Epithelial cell of prostate (primary cell): ENCODE measurements at regions not wholly inside any gene's neighbourhood (a gene's known extent, or its start where the extent isn't known, plus 50 kb on each side); places are given as distances from the start of the nearest gene placed in this dataset.
"Not testable (repeated sequence)": the region's sequence is repeated elsewhere in the genome, so short reads cannot be mapped to it uniquely, and the experiment has no call there.

ENCODE experiments used
- DNase-seq: peaks from one replicate; pipeline ENCODE4 v3.0.0-alpha.2; 2011; ENCODE audit warnings: low read depth, low spot score
- H3K27ac ChIP-seq: fragments of 450-650 bp; 2 replicates; pipeline ENCODE4 v1.5.1; 2017; ENCODE audit warnings: mild to moderate bottlenecking

DNA sequence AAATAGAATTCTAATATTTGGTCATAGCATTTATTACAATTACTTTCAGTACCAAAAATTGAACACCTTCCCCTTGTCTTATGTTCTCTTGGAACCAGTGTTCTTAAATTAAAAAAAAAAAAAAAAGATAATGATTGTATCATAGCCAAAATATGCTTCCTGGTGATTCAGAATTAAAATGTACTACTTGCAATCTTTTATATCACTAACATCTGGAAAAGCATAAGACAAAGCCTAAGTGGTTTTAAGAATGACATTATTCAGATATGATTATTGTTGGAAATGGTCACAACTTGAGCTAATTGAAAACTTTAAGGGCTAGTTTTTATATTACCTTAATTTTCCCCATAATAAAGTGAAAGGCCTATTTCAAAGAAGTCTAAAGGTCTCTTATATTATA is 493.3 kb upstream of the MARCKS start:
- DNase-seq, result no peak
- H3K27ac ChIP-seq, result peak overlapping the region; percentile 94

DNA sequence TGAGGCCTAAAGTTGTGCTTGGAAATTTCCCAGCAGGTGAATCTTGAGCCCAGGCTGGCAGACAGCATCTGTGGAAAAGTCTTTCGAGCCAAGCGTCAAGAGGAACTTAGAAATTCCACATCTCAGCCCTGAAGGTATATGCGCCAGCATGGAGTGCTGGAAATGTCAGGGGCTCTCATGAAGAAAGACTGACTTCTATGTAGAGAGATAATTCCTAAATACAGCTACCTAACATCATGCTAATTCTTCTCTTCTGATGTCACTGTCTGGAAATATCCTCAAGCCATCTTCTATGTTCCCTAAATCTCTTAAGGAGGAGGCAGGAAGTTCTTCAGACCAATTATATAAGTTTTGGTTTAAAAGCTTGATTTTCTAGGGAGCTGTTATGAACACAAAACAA is 492.4 kb upstream of the MARCKS start:
- no peak for DNase-seq

DNA sequence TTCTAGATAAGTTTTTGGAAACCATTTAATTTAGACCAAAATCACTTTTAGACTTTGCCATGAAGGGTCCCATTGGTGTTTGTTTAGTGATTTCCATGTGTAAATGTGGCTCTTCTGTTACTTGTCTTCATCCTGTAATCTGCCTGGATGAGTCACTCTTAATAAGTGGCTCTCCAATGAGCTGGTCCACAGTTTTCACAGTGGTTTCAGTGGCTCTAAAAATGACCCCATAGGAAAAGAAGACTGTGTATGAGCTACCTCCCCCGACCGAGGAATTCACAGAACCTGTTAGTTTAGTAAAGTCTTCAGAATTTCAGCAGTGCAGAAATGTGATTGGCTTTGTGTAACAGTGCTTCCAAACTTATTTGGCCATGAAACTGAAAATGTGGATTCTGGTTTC is 492.0 kb upstream of the MARCKS start:
- DNase-seq, result no peak

More for the DNA sequence above, 492.4 kb upstream of the MARCKS start:
- peak overlapping the region; percentile 94 for H3K27ac ChIP-seq

DNA sequence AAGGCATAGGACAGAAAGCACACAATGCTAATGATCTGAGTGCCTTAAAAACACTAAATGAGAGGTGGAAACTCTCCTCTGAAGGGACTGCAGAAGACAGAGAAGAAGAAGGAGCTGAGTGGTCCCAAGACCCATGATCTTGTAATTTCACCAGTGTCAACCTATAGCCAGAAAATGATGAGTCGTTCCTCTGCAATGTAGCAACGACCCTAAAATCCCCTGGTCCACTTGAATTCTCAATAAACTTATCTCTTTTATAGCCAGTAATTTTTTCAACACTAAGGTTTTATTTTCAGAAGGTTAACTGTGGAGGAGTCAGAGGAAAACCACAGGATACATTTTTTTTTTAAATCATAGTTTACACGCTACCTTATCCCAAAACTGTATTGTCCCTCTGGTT is 490.6 kb upstream of the MARCKS start:
- no peak overlapping the region for H3K27ac ChIP-seq
- no peak for DNase-seq

More for the DNA sequence above, 492.0 kb upstream of the MARCKS start:
- H3K27ac ChIP-seq, result peak overlapping the region; percentile 94

DNA sequence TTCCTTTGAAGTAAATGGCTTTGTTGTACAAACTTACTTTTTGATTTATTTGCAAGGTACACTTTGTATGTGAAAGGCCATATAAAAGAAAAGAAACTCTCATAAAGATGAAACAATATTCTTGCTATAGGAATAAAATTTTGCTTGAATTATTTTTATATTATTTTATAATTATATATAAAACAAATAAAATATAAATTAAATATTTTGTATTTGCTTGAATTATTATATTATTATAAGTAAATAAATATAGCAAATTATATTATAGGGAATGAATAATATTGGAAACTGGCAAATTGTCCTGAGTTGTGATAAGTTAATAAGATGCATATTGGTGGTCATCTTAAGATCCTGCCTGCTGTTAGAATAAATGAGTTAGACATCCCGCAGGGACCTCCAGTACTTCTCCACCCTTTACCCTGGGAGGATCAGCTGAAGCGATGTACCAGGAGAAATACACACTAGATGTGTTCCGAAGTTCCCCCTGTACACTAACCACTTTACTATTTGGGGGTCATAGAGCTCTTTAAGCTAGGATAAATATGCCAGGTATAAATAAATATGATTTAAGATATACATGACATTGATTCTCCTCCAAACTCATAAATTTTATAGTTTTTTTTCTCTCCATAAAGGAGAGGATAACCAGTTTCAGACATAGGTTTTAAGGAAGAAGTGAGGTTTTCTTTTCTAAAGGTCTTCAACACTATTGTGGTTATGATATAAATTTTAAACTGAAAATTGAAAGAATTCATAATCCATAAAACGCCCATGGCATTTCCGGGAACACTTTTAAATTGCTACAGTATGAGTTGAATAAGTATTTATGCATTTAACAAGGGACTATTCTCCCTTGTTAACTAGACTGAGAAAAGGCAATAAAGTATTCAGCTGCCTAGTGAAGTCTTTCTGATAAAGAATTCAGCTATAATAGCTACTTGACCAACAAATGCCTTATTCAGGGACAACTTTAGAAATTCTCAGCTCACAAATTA is 486.3 kb upstream of the MARCKS start:
- H3K27ac ChIP-seq, result no peak overlapping the region
- DNase-seq, result no peak

DNA sequence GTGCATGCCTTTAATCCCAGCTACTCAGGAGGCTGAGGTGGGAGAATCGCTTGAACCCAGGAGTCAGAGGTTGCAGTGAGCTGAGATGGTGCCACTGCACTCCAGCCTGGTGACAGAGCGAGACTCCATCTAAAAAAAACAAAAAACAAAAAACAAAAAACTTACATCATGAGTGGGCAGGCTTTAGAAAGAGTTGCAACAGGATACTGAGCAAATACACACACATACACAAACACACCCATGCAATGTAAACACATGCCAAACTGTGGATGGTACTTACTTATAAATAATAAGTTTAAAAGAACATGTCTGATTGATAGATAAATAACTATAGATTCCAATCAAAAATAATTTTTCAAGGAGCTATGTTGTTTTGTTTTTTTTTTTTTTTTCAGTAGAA is 481.7 kb upstream of the MARCKS start:
- not testable (repeated sequence) for DNase-seq
- H3K27ac ChIP-seq, result peak overlapping the region; percentile 55

DNA sequence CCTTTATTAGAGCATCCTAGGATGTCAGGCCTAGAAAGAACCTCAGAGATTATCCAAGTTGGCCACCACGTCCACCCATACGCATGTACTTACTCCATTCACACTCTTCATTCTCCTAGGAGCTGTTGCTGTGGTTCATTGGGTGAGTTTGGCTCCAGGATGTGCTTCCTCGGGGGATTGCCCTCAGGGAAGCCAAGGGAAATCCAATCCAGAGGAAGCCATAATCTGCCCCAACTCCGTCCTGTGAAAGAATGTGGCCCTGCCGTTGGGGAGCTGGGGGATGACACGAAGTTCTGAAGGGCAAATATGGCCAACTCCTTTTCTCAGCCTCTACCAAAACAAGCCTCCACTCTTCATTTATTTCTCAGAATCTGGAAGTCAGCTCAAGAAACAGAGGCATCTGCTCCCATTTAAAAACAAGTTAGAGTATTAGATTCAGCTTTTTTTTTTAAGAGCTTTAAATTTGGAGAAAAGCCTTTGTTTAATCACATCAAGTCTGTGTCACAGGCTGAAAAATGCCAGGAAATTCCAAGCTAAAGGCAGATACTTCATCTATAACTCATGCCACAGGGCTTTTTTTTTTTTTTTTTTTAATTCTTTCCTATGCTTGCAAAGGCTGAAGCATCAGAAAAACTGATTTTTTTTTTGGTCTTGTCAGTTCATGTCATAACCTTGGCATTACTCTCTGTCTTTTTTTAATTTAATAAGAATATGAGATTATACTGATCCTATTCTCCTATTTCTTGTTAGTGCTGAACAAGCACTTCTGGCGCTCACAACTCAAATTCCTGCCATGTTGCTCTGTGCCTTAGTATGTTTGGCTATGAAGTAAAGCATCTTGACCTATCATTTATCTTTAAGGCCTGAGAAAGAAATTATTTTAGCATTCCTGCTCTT is 480.9 kb upstream of the MARCKS start:
- DNase-seq, result no peak
- H3K27ac ChIP-seq, result peak overlapping the region; percentile 55

DNA sequence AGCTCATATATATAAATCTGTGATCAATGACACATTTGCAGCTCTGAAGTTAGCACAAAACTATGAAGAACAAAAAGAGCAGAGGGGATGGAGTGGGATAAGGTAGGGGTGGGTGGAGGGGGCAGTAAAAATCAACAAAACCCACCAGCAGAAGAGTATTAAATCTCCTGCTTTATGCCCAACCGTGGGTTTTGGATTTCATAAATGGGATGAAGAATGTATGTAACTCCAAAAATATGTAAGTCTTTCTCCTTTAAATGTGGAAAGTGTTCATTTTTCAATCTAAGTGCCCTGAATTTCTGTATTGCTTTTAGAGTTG is 480.3 kb upstream of the MARCKS start:
- peak overlapping the region; percentile 55 for H3K27ac ChIP-seq
- DNase-seq, result no peak

DNA sequence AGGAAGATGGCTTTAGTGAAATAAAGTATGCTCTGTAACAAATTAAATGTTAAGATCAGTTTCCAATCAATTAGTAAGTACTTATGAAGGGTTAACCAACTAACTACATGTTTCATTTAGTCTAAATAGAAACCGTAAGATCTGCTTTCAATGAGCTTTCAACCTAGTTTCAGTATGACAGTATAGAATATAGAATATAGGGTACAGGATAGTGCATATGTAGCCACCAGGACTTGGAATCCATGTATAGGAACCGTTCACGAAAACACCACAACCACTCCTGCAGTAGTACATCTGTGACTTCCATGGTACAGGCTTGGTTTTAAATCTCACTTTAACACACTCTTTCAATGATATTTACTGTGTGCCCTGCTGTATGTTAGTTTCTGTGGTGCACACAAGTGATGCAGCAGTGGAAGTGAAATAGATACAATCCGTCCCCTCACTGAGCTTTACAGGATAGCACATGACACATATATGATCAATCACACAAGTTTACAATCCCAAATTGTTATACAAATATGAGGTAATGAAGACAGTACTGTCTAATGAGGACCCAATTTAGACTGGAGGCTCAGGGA is 479.7 kb upstream of the MARCKS start:
- no peak overlapping the region for H3K27ac ChIP-seq
- no peak for DNase-seq

DNA sequence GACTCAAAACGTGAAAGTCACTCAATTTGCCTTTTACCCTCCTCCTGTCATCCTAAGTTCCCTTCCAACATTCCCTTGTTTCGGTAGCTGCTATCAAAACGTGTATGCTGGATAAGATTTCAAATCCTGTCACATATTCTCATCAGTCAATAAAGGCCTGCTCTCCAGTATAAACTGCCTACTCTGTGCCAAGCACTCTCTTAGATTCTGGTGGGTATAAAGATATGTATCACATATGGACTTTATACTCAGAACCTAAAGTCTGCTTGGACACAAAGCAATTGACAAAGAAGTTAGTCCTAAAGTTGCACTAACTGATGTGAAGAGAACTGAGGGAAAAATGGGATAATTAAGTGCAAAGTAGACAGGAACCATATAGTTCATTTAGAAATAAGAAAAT is 476.6 kb upstream of the MARCKS start:
- DNase-seq, result no peak
- H3K27ac ChIP-seq, result no peak overlapping the region

DNA sequence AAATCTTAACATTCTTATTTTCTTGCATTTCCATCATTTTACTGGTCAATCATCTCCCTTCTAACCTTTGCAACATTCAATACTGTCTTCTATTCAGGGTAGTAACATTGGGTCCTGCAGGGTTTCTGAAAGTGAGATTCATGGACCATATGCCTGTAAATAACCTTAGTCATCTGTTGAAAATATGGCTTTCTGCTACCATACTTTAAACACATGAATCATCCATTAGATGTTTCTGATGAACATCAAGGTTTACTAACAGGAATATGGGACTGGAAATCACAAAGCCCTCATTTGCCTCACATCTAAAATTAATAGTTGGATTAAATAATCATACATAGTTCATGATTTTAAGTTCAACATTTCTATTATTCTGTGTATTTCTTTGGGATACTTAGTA is 475.9 kb upstream of the MARCKS start:
- no peak for DNase-seq

DNA sequence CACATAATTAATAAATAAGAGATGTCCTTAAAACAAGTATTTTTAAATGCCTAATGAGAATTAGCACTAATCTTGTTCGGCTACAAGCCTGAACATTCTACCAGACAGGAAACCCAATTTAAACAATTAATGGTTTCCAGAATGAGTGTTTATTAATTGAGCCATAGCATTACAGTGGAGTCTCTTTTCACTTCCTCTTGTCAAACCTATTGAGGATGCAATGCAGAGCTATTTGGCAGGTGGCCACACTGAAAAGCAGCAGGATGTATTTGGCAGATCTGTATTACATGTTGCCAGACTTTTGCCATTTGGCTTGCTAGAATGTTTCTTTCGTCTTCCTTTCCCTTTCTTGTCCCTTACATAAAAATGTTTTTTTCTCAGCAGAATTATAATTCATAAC is 475.2 kb upstream of the MARCKS start:
- no peak overlapping the region for H3K27ac ChIP-seq
- no peak for DNase-seq

More for the DNA sequence above, 475.9 kb upstream of the MARCKS start:
- H3K27ac ChIP-seq, result no peak overlapping the region

DNA sequence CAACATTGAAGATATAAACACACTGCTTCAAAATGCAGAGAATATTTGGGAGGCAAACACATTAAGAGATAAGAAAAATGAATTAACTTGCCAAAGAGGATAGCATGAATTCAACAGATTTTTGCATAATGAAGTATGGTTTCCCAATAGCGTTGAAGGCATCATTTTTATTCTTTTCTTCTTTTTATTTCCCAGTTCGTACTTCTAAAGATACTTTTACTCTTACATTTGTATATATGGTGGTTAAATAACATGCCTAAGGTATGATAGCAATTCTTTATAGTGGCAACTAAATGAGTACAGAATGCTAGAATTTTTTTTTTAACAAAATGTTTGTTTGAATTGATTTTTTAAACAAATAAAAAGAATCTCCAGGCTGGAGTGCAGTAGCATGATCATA is 473.4 kb upstream of the MARCKS start:
- H3K27ac ChIP-seq, result no peak overlapping the region
- DNase-seq, result no peak

DNA sequence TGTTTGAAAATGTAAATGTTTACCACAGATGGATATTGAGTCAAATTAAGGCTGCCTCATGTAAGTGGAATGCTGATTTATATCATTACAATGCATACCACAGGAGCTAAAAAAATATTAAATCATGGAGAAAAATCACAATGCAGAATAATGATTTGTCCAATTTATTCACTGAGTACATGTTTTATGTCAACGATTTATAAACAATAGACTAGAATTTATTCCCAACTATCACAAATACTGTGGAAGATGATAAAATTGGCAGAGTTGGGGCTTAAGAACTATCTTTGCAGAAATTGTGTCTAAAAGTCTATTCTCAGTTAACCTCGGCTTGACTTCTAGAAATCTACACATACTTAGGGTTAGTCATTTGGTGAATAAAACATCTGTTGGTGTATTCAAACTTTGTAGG is 472.1 kb upstream of the MARCKS start:
- H3K27ac ChIP-seq, result no peak overlapping the region
- DNase-seq, result no peak

DNA sequence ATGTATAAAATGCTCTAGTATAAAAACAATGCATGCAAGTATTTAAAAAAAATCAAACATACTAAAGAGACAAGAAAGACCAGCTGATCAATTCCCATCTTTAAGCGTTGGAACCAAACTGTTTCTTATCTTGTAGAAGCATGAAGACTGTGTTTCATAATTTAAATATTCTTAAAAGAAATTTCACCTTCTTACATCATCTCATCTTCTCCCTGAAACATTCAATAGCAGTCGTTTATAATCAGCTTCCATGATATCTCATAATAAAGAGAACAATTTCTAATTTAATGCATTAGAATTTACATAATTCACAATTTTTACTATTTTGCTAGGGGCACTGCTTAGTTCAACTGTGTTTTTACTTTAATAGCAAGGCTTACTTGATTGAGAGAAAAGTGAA is 468.1 kb upstream of the MARCKS start:
- no peak for DNase-seq
- no peak overlapping the region for H3K27ac ChIP-seq

DNA sequence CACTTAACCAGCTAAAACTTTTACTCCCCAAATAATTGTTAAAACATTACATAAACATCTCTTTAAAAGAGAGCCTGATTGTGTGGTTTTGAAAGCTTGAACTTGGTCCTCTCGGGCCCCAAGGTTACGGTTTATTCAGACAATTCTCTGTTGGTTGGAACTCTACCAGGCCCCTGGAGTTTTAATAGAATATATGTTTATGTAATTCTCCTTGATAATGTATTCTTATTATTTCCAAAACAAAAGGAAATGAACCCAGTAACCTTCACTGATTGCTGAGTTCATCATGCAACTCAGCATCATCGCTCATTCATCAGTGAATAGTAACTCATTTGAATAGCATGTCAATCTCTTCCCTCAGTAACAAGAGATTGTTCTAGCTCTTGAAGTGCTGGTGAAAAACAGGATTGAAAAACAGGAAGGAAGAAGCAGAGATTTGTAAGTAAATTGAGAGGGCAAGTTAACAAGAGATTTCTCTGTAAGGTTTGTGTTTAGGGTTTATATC is 464.5 kb upstream of the MARCKS start:
- DNase-seq, result no peak
- H3K27ac ChIP-seq, result no peak overlapping the region

DNA sequence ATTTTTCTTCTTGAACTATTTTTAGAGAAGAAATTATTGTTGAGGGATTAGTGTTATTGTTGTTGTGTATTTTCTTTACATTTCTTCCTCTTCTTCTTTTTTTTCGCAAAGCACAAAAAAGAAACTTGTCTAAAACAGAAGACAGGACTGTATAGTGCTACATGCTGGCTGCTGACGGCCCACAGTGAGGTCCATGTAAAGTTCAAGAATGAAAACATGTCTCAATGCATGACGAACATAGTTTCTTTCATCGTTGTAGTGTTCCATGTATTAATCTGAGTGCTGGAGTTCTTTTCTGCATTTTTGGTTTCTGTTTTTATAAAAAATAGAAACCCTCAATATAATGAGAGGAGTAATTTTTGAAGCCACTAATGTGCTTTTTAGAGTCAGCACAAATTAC is 462.9 kb upstream of the MARCKS start:
- no peak for DNase-seq
- no peak overlapping the region for H3K27ac ChIP-seq

DNA sequence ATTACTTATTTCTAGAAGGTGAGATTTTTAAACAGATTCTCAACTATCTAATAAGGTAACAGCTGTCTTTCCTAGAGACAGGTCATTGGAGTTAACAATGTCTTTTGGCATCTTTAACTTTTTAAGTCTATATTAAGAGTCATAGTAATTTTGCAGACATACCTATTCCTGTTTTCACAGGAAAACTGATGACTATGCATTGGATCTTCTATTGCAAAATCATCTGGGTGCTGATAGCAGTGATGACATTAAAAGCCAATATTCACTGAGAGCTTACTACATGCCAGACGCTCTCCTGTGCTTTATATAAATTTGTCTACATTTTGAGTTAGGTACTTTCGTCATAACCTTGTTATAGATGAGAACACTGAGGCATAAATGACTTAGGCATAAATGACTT is 462.4 kb upstream of the MARCKS start:
- no peak for DNase-seq
- H3K27ac ChIP-seq, result no peak overlapping the region

DNA sequence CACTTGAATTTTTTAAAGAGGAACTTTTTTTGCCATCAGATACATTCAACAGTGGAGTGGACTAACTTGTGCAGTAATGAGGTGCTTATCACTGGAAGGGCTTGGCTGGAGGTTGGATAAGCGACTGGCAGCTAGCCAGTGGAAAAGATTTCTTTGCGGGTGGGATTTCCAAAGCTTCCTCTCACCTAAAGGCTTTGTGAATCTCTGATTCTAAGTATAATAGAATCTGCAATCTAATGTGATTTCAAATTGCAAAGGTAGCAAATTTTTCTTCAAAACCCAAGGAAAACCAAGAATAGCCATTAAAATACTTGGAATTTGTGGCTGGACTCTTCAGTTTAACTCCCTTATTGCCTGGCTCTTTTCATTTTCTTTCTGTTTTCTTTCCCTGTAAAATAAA is 460.4 kb upstream of the MARCKS start:
- H3K27ac ChIP-seq, result no peak overlapping the region
- no peak for DNase-seq

DNA sequence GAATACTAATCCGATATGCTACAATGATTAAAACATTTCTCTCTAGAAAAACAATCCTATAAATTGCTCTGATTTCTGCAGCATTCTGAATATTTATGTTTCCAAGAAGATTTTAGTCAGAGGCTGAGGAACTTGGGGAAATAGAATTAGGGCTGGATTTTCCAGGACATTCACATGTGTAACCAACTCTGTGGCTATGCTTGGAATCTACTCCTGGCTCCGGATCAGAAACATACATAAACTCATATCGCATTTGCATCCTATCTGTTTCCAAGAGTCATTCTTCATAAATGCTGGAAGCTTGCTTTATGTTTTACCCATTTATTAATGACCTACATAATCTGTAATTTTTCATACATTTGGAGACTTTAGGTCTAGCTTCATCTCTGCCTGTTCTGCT is 459.9 kb upstream of the MARCKS start:
- DNase-seq, result no peak
- H3K27ac ChIP-seq, result no peak overlapping the region

DNA sequence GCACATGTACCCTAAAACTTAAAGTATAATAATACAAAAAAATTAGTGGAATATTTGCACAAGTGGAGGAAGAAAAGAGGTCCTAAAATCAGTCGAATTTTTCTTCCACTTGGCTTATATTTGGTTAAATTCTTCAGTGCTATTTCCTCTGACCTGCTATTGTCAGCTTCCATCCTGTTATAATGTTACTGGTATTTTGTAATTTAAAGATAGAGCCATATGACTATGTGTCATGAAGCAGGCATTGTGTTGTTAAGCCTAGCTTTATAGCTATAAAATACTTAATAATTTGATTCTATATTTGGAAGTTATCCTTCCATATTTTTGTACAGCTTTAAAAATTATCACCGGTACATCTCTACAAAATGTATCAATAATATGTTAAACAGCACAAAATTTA is 455.9 kb upstream of the MARCKS start:
- H3K27ac ChIP-seq, result no peak overlapping the region
- DNase-seq, result no peak
